GM19328 (cell line): ENCODE measurements at regions not wholly inside any gene's neighbourhood (a gene's known extent, or its start where the extent isn't known, plus 50 kb on each side); places are given as distances from the start of the nearest gene placed in this dataset.

Experiments used
- ATAC-seq: cut with Tn5 transposase; IDR thresholded peaks from one replicate; pipeline ENCODE4 v1.9.1; 2021; ENCODE audit warnings: mild to moderate bottlenecking, moderate library complexity; ENCODE audit not compliant: unreplicated experiment

- ATAC-seq: no peak
These were observed 365.5 kb downstream of the FIGN start for GRCh38 chr2:163370169-163370886.

GRCh38 chr2:163369111-163369510 is 366.7 kb downstream of the FIGN start:
- no peak for ATAC-seq

- ATAC-seq: no peak
These were observed 367.2 kb downstream of the FIGN start for GRCh38 chr2:163368655-163369054.

- no peak for ATAC-seq
These were observed 367.8 kb downstream of the FIGN start for GRCh38 chr2:163367825-163368582.

- no peak for ATAC-seq
These were observed 371.1 kb downstream of the FIGN start for GRCh38 chr2:163364736-163365135.

GRCh38 chr2:163353551-163353950 is 382.3 kb downstream of the FIGN start:
- ATAC-seq: no peak

GRCh38 chr2:163351966-163352365 is 383.8 kb downstream of the FIGN start:
- no peak for ATAC-seq

GRCh38 chr2:163351143-163351542 is 384.7 kb downstream of the FIGN start:
- no peak for ATAC-seq

GRCh38 chr2:163348857-163349380 is 386.9 kb downstream of the FIGN start:
- no peak for ATAC-seq

GRCh38 chr2:163347982-163348856 is 387.6 kb downstream of the FIGN start:
- ATAC-seq: no peak

GRCh38 chr2:163345795-163346573 is 389.8 kb downstream of the FIGN start:
- peak; percentile 68 for ATAC-seq

- ATAC-seq: no peak
These were observed 392.5 kb downstream of the FIGN start for GRCh38 chr2:163343316-163343715.

- ATAC-seq: no peak
These were observed 394.4 kb downstream of the FIGN start for GRCh38 chr2:163341426-163341825.

GRCh38 chr2:163338270-163338669 is 397.5 kb downstream of the FIGN start:
- ATAC-seq: no peak

- no peak for ATAC-seq
These were observed 411.1 kb downstream of the FIGN start for GRCh38 chr2:163324677-163325076.

GRCh38 chr2:163319006-163319405 is 416.8 kb downstream of the FIGN start:
- no peak for ATAC-seq

- no peak for ATAC-seq
These were observed 421.1 kb downstream of the FIGN start for GRCh38 chr2:163314712-163315111.

- no peak for ATAC-seq
These were observed 423.1 kb downstream of the FIGN start for GRCh38 chr2:163312713-163313112.

- no peak for ATAC-seq
These were observed 429.2 kb downstream of the FIGN start for GRCh38 chr2:163306647-163307046.

GRCh38 chr2:163302141-163302540 is 433.7 kb downstream of the FIGN start:
- ATAC-seq: no peak
